ENCODE measurements at regions not wholly inside any gene's neighbourhood (a gene's known extent, or its start where the extent isn't known, plus 50 kb on each side); places are given as distances from the start of the nearest gene placed in this dataset.

- no peak for DNase-seq (ENCODE audit: low spot score)
Measured at GRCh38 chr7:153388611-153389010, 629.1 kb downstream of the ACTR3B start.

- DNase-seq (ENCODE audit: low spot score) = no peak
Measured at GRCh38 chr7:153389261-153389660, 629.7 kb downstream of the ACTR3B start.

- no peak for DNase-seq (ENCODE audit: low spot score)
Measured at GRCh38 chr7:153390955-153391354, 631.4 kb downstream of the ACTR3B start.

GRCh38 chr7:153392726-153393125, 633.2 kb downstream of the ACTR3B start:
- DNase-seq (ENCODE audit: low spot score) = no peak

- no peak for DNase-seq (ENCODE audit: low spot score)
Measured at GRCh38 chr7:153393666-153394065, 634.1 kb downstream of the ACTR3B start.

GRCh38 chr7:153396475-153396874, 636.9 kb downstream of the ACTR3B start:
- DNase-seq (ENCODE audit: low spot score) = no peak

- DNase-seq (ENCODE audit: low spot score) = no peak
Measured at GRCh38 chr7:153397459-153397858, 637.9 kb downstream of the ACTR3B start.

GRCh38 chr7:153397906-153398305, 638.4 kb downstream of the ACTR3B start:
- DNase-seq (ENCODE audit: low spot score) = no peak

- no peak for DNase-seq (ENCODE audit: low spot score)
Measured at GRCh38 chr7:153398370-153398769, 638.8 kb downstream of the ACTR3B start.

GRCh38 chr7:153398789-153399553, 639.4 kb downstream of the ACTR3B start:
- DNase-seq (ENCODE audit: low spot score) = no peak

- no peak for DNase-seq (ENCODE audit: low spot score)
Measured at GRCh38 chr7:153399554-153399940, 640.0 kb downstream of the ACTR3B start.

GRCh38 chr7:153400735-153401593, 641.4 kb downstream of the ACTR3B start:
- DNase-seq (ENCODE audit: low spot score) = no peak

- DNase-seq (ENCODE audit: low spot score) = no peak
Measured at GRCh38 chr7:153401795-153402720, 642.5 kb downstream of the ACTR3B start.

- no peak for DNase-seq (ENCODE audit: low spot score)
Measured at GRCh38 chr7:153402721-153403541, 643.4 kb downstream of the ACTR3B start.

- DNase-seq (ENCODE audit: low spot score) = no peak
Measured at GRCh38 chr7:153404124-153404523, 644.6 kb downstream of the ACTR3B start.

- DNase-seq (ENCODE audit: low spot score) = no peak
Measured at GRCh38 chr7:153404781-153405279, 645.3 kb downstream of the ACTR3B start.

- no peak for DNase-seq (ENCODE audit: low spot score)
Measured at GRCh38 chr7:153405704-153406485, 646.3 kb upstream of the DPP6 start.

GRCh38 chr7:153406486-153406872, 645.7 kb upstream of the DPP6 start:
- DNase-seq (ENCODE audit: low spot score) = no peak

GRCh38 chr7:153407291-153408046, 644.7 kb upstream of the DPP6 start:
- no peak for DNase-seq (ENCODE audit: low spot score)
